NCI-H82 (cell line): ENCODE measurements at regions not wholly inside any gene's neighbourhood (a gene's known extent, or its start where the extent isn't known, plus 50 kb on each side); places are given as distances from the start of the nearest gene placed in this dataset.
A peak's percentile ranks its signal among the peaks of the same experiment; 100 is the strongest.
"Not testable (repeated sequence)": the region's sequence is repeated elsewhere in the genome, so short reads cannot be mapped to it uniquely, and the experiment has no call there.

Source experiments
- DNase-seq: peaks from one replicate; lab custom pipeline; 2025; lab: John Stamatoyannopoulos, UW

GRCh38 chr13:27327633-27328032 lies 57.0 kb downstream of the RASL11A start:
- no peak for DNase-seq

GRCh38 chr13:27329210-27329609 lies 58.6 kb downstream of the RASL11A start:
- DNase-seq: no peak

- DNase-seq: peak; percentile 83
These were observed 64.3 kb downstream of the RASL11A start for GRCh38 chr13:27334774-27335435.

- DNase-seq: no peak
These were observed 65.5 kb downstream of the RASL11A start for GRCh38 chr13:27336014-27336673.

- no peak for DNase-seq
These were observed 67.6 kb downstream of the RASL11A start for GRCh38 chr13:27338207-27338606.

- peak; percentile 60 for DNase-seq
These were observed 68.2 kb downstream of the RASL11A start for GRCh38 chr13:27338816-27339215.

GRCh38 chr13:27339299-27339698 lies 68.7 kb downstream of the RASL11A start:
- DNase-seq: peak; percentile 91

GRCh38 chr13:27341616-27342015 lies 71.0 kb downstream of the RASL11A start:
- DNase-seq: no peak

GRCh38 chr13:27347211-27347772 lies 76.7 kb downstream of the RASL11A start:
- no peak for DNase-seq

- no peak for DNase-seq
These were observed 76.0 kb upstream of the GTF3A start for GRCh38 chr13:27348461-27348860.

- no peak for DNase-seq
These were observed 75.0 kb upstream of the GTF3A start for GRCh38 chr13:27349458-27349857.

GRCh38 chr13:27350825-27351224 lies 73.6 kb upstream of the GTF3A start:
- not testable (repeated sequence) for DNase-seq

- DNase-seq: no peak
These were observed 71.7 kb upstream of the GTF3A start for GRCh38 chr13:27352698-27353097.

- peak; percentile 36 for DNase-seq
These were observed 71.2 kb upstream of the GTF3A start for GRCh38 chr13:27353166-27353583.

GRCh38 chr13:27353708-27354107 lies 70.7 kb upstream of the GTF3A start:
- no peak for DNase-seq

- no peak for DNase-seq
These were observed 70.0 kb upstream of the GTF3A start for GRCh38 chr13:27354379-27354778.

GRCh38 chr13:27355894-27356293 lies 68.5 kb upstream of the GTF3A start:
- peak; percentile 27 for DNase-seq

- no peak for DNase-seq
These were observed 66.0 kb upstream of the GTF3A start for GRCh38 chr13:27358420-27358819.

- DNase-seq: peak; percentile 74
These were observed 65.1 kb upstream of the GTF3A start for GRCh38 chr13:27359199-27359821.

GRCh38 chr13:27360562-27360961 lies 63.9 kb upstream of the GTF3A start:
- DNase-seq: no peak

GRCh38 chr13:27362064-27362751 lies 62.2 kb upstream of the GTF3A start:
- peak; percentile 90 for DNase-seq

GRCh38 chr13:27363637-27364036 lies 60.8 kb upstream of the GTF3A start:
- not testable (repeated sequence) for DNase-seq
